Right lobe of liver (tissue), 6 donors: ENCODE measurements at regions not wholly inside any gene's neighbourhood (a gene's known extent, or its start where the extent isn't known, plus 50 kb on each side); places are given as distances from the start of the nearest gene placed in this dataset.

Experiments
- ATAC-seq, 4 donors: fragments of 200-7000 bp; cut with Tn5 transposase; one replicate each; pipeline ENCODE4 v1.9.1; 2020; ENCODE audit warnings: mild to moderate bottlenecking in 4 of 4, moderate library complexity in 4 of 4
- DNase-seq, 3 donors: peaks; one replicate each; pipeline ENCODE4 v3.0.0-alpha.2; 2020
- H3K27ac ChIP-seq, 3 donors: fragments of 200-600 bp; one replicate each; pipeline ENCODE4 v1.8.0; 2022
- H3K27me3 ChIP-seq, 2 donors: fragments of 200-600 bp; one replicate each; pipeline ENCODE4 v1.8.0; 2022
- H3K36me3 ChIP-seq, 4 donors: fragments of 200-600 bp; sonication (generic) in 1 of 4; one replicate each; pipeline versions ENCODE4 v1.5.1 to v1.8.0; 2017 to 2022; ENCODE audit warnings: control low read depth in 1 of 4
- H3K4me1 ChIP-seq, 4 donors: fragments of 200-600 bp; sonication (generic) in 1 of 4; one replicate each; pipeline versions ENCODE4 v1.5.1 to v1.8.0; 2017 to 2022; ENCODE audit warnings: control low read depth in 1 of 4
- H3K4me3 ChIP-seq, 3 donors: fragments of 200-600 bp; one replicate each; pipeline ENCODE4 v1.8.0; 2022
- H3K9me3 ChIP-seq, 4 donors: fragments of 200-600 bp; sonication (generic) in 1 of 4; one replicate each; pipeline versions ENCODE4 v1.5.1 to v1.8.0; 2017 to 2022; ENCODE audit warnings: control low read depth in 1 of 4
- POLR2A ChIP-seq: fragments of 450-650 bp; IDR thresholded peaks from one replicate; pipeline ENCODE4 v1.6.1; 2017; ENCODE audit warnings: antibody characterized with exemption, mild to moderate bottlenecking
- WGBS: methylation state at CpG from one replicate; pipeline ENCODE4 v1.1.6; 2018; ENCODE audit warnings: low coverage, low lambda C conversion rate; ENCODE audit not compliant: insufficient coverage; ENCODE audit errors: missing lambda C conversion rate; 5-methylcytosine and 5-hydroxymethylcytosine counted together
- intact Hi-C, 2 donors: fragments of 100-400 bp; cut with DNase I; formaldehyde crosslinking; loops; one replicate each; pipeline versions ENCODE4 v1.11.2 to v1.14.1; 2022
- TF ChIP-seq, protein P1 (sequence below), 4 donors: fragments of 200-600 bp in 3 of 4; fragments of 450-650 bp in 1 of 4; IDR thresholded peaks; one replicate each; pipeline versions ENCODE4 v1.5.1 to v1.8.0; 2016 to 2022; ENCODE audit warnings: antibody characterized with exemption in 4 of 4, mild to moderate bottlenecking in 2 of 4
- donor health status: DM: no; HTN: yes; CAD: no.
- donor health status: DM: no; HTN: no; CAD: no.
- donor health status: DM: no; HTN: no; CAD: no.
- donor health status: DM: no; HTN: yes; CAD: no.
- donor health status: DM: no; HTN: yes; CAD: no.

DNA sequence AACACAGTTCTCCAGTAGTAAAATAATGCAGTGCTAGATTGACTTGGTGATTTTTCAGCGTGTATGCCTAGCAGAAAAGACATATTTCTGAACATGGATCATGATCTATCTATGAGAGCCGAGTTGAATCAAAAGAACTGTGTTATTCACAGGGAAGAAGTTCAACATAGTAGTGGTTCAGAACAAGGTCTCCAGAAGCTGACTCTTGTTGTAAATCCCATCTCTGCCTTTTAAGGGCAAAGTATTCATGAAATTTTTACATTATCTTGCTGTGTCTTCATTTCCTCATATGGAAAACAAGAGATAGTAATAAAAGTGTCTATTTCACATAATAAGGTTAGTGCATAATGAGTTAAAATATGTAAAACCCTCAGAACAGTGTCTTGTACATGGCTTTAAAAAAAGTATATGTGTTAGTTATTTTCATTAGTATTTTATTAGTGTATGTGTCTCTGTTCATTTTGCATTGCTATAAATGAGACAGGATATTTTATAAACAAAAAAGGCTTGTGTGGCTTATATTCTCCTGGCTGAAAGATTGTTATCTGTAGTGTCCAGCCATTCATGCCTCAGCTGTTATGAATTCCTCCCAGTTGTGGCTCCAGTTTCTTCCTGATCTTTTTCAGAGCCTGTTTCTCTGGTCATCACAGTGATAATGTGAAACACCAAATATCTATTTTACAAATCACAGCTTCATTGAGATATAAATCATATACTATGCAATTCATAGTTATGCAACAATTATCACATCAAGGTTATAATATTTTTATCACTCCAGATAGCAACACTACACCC, 1351.2 kb downstream of the STIM2 start:
- H3K36me3 ChIP-seq: no peaks in the 10 kb centered on the region
- H3K27me3 ChIP-seq: no peaks in the 10 kb centered on the region
- intact Hi-C loops: no loop called here
- DNase-seq: no peak
- H3K9me3 ChIP-seq: no peaks in the 10 kb centered on the region
- no peak overlapping the region for H3K27ac ChIP-seq
- H3K4me1 ChIP-seq: no peaks in the 10 kb centered on the region
- H3K4me3 ChIP-seq: no peak overlapping the region
- TF ChIP-seq POLR2A: no peak
- TF ChIP-seq, protein P1, sequence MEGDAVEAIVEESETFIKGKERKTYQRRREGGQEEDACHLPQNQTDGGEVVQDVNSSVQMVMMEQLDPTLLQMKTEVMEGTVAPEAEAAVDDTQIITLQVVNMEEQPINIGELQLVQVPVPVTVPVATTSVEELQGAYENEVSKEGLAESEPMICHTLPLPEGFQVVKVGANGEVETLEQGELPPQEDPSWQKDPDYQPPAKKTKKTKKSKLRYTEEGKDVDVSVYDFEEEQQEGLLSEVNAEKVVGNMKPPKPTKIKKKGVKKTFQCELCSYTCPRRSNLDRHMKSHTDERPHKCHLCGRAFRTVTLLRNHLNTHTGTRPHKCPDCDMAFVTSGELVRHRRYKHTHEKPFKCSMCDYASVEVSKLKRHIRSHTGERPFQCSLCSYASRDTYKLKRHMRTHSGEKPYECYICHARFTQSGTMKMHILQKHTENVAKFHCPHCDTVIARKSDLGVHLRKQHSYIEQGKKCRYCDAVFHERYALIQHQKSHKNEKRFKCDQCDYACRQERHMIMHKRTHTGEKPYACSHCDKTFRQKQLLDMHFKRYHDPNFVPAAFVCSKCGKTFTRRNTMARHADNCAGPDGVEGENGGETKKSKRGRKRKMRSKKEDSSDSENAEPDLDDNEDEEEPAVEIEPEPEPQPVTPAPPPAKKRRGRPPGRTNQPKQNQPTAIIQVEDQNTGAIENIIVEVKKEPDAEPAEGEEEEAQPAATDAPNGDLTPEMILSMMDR (IDR thresholded peaks at IDR 0.05): no peak
- ATAC-seq: no peak
- 8% methylated on average over 2 of the region's 2 CpGs for WGBS

GRCh38 chr4:28221536-28221935, 1360.9 kb downstream of the STIM2 start:
- H3K9me3 ChIP-seq: no peaks in the 10 kb centered on the region
- H3K27ac ChIP-seq: no peak overlapping the region
- H3K27me3 ChIP-seq: no peaks in the 10 kb centered on the region
- TF ChIP-seq POLR2A: no peak
- TF ChIP-seq, protein P1 (IDR thresholded peaks at IDR 0.05): no peak
- intact Hi-C loops: no loop called here
- DNase-seq (no peak), ATAC-seq (no peak)
- H3K4me1 ChIP-seq: no peaks in the 10 kb centered on the region
- 10% methylated on average over 1 of the region's 1 CpG for WGBS
- H3K36me3 ChIP-seq: no peaks in the 10 kb centered on the region
- no peak overlapping the region for H3K4me3 ChIP-seq

- peak; percentile 93 to 94 (median 94) for ATAC-seq
- Histone ChIP-seq H3K9me3 (no peaks in the 10 kb centered on the region), H3K36me3 (no peaks in the 10 kb centered on the region), H3K4me1 (no peaks in the 10 kb centered on the region), H3K27ac (no peak overlapping the region), H3K27me3 (no peaks in the 10 kb centered on the region), H3K4me3 (no peak overlapping the region)
- whole genome bisulfite sequencing: 39% methylated on average over 2 of the region's 2 CpGs
- peak in 1 of 3 donors; percentile 51 for DNase-seq
- TF ChIP-seq, protein P1 (IDR thresholded peaks at IDR 0.05): peak; percentile 36 to 55 (median 46)
- no peak for TF ChIP-seq POLR2A
- intact Hi-C loops: no loop called here
Measured at GRCh38 chr4:28225050-28225449, 1364.4 kb downstream of the STIM2 start.

DNA sequence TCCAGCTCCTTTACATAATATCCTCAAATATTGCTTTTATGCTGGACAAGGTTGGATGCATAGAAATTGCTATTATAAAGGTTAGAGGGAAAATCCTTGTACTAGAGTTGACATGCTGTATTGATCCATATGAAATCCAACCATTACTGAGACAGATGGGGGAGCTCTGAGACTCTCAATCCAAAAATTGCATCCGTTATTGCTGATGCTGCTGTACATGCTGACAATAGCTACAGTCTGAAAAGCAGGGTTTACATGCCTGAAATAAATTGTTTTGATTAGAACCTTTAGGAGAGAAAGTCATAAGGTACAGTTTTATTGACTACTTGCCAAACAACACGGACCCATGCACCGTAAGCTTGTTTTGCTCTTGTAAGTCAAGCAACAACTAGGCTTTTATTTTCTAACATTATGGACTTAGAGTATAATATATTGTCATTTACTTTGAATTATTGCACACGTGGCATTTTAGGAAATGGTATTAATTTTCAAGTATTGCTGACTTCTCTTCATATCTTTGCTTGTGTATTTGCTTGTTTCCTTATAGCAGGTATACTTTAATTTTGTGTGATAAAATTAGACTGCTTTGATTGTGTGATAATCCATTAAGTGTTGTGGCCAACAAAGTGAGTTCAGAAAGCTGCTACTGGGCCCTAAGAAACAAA, 1365.2 kb downstream of the STIM2 start:
- Histone ChIP-seq H3K27ac (no peak overlapping the region), H3K4me1 (no peaks in the 10 kb centered on the region), H3K36me3 (no peaks in the 10 kb centered on the region), H3K9me3 (no peaks in the 10 kb centered on the region), H3K27me3 (no peaks in the 10 kb centered on the region), H3K4me3 (no peak overlapping the region)
- TF ChIP-seq, protein P1 (IDR thresholded peaks at IDR 0.05): peak in 2 of 4 donors; percentile 33 to 37
- no peak for TF ChIP-seq POLR2A
- intact Hi-C loops: no loop called here
- WGBS: 19% methylated on average over 4 of the region's 4 CpGs
- no peak for DNase-seq
- peak; percentile 64 to 84 (median 76) for ATAC-seq
